ENCODE measurements at regions not wholly inside any gene's neighbourhood (a gene's known extent, or its start where the extent isn't known, plus 50 kb on each side); places are given as distances from the start of the nearest gene placed in this dataset.
A peak's percentile ranks its signal among the peaks of the same experiment; 100 is the strongest.
"Not testable (repeated sequence)": the region's sequence is repeated elsewhere in the genome, so short reads cannot be mapped to it uniquely, and the experiment has no call there.

DNA sequence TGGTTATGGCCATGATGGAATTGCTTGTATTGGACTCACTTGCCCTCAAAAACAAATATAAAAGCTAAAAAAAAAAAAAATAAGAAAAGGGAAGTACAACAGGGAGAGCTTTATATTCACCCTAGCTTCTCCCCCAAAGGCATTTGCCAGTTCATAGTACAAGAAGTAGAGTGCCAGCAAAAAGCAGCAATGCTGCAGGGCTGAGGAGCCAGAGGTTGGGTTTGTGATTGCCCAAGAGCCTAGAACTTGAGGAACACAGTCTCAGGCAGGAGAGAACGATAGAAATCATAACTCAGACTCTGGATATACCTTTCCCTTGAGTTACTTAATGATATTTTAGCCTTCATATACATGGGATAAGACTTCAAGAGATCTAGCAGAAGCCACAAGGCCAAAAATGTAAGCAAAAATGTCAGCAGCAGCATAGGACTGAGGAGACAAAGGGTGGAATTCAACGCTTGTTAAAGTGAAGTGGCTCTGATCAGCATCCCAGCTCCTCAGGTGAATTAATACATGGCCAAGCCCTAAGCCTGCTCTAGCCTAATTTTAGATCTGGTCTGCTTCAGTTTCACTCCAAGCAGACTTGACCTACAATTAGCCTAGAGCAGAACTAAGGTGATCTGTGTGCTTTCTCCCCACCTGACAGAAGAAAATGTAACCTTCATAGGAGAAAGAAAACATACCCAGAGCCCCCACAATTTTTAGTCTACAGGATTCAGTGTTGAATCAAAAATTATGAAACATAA lies 172.8 kb upstream of the PLGLB1 start:
- in situ Hi-C loops (cut with HindIII; ENCODE audit: low pct_unique_long_range_greater_than_20kb, low sequenced_read_pairs); DNase-seq (ENCODE audit: low read depth): not testable (repeated sequence)

DNA sequence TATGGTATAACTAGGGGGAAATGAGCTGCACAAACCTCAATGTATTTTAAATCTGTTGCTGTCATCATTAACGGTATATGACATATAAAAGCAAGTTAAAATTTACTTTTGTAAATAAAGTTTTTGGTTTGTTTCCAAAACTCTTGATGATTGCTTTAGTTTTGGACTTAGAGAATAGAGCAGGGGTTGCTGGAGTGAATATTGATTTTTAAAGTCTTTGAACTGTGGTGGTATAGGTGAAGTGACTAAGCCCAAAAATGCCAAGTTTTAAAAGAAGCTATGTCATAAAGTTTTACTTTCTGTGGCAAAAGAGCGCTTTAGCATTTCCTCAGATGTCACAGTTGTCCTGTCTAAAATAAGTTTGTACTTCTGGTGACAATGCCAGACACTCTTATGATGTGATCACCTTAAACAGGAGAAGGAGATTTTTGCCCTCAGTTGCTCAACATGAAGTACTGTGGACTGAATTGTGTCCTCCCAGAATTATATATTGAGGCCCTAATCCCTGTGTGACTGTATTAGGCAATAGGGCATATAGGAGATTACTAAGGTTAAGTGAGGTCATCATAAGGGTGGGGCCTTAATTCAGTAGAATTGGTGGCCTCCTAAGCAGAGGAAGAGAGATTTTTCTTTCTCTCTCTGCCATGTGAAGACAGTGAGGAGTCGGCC lies 175.2 kb upstream of the PLGLB1 start:
- in situ Hi-C loops (cut with HindIII; ENCODE audit: low pct_unique_long_range_greater_than_20kb, low sequenced_read_pairs); DNase-seq (ENCODE audit: low read depth): not testable (repeated sequence)

DNA sequence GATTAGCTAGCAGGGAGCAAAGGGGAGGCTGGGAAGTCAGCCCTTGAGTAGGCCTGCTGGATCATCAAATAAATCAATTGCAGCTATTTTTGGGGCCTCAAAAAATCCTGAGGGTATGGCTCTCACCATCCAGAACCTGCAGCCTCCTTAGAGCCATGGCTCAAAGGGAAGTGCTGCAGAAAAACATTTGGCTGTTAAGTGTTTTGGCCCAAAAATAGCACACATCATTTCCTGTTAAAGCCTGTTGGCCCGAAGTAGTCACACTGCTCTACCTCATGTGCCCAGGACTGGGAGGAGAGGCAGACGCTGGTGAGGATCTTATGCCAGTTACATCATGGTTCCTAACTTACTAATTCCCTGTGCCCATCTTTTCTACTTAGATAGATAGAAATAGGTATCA lies 176.8 kb upstream of the PLGLB1 start:
- in situ Hi-C loops (cut with HindIII; ENCODE audit: low pct_unique_long_range_greater_than_20kb, low sequenced_read_pairs); DNase-seq (ENCODE audit: low read depth): not testable (repeated sequence)

DNA sequence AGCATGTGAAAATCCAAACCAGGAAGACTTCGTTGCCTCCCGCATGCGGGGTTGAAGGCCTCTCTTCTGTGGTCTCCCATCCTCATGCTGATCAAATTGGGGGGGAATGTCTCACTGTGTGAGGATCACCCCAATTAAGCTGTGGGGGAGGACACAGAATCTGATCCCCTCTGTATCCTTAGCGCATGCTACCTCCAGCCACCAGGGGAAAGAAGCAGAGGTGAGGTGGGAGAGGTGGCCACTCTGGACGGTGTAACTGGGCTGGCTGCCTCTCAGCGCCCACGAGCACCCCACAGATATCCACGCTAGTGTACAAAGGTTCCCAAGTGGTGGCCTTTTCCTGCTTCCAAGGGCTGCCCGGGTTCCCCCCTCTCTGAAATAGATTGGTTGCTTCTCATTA lies 177.6 kb upstream of the PLGLB1 start:
- DNase-seq (ENCODE audit: low read depth); in situ Hi-C loops (cut with HindIII; ENCODE audit: low pct_unique_long_range_greater_than_20kb, low sequenced_read_pairs): not testable (repeated sequence)

DNA sequence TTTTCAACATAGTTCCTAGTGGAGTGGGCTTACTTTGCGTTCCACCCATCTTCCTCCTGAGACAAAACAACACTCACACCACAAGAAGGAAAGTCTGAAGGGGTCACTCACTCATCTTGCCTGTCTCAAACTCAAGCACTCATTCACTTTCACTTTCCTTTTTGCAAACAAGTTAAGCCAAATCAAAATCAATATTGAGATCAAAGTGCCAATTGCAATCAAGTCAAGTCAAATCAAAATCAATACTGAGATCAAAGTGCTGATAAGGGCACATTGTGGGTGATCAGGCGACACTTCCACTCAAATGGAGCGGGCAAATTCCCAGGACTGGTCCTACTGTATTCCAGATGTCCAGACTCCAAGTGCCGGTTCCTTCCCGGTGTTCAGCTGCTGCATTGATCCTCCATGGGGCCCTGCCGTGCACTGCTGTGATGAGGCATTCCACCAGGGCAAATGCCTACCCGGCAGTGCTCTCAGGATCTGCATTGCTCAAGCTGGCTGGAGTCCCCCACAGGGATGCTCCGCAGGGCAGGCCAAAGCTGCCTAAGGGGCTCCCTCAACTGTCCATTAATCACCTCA lies 183.0 kb upstream of the PLGLB1 start:
- DNase-seq (ENCODE audit: low read depth); in situ Hi-C loops (cut with HindIII; ENCODE audit: low pct_unique_long_range_greater_than_20kb, low sequenced_read_pairs): not testable (repeated sequence)

DNA sequence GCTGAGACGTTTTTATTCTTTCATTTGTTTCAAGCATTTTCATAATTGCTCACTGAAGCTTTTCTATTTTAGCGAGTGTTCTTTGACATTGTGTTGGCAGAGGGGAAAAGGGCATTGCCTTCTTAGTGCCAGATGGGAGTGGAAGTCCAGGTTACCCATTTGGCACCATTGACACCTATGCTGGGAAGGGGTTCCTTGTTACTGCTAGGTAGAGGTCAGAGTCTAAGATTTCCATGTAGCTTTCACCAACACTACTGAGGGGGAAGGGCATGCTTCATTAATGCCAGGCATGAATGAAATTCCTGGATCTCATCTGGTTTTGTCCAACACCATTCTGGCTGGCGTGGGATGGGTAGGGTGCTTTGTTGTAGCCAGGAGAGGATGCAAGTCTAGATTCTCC lies 191.3 kb upstream of the PLGLB1 start:
- in situ Hi-C loops (cut with HindIII; ENCODE audit: low pct_unique_long_range_greater_than_20kb, low sequenced_read_pairs); DNase-seq (ENCODE audit: low read depth): not testable (repeated sequence)

DNA sequence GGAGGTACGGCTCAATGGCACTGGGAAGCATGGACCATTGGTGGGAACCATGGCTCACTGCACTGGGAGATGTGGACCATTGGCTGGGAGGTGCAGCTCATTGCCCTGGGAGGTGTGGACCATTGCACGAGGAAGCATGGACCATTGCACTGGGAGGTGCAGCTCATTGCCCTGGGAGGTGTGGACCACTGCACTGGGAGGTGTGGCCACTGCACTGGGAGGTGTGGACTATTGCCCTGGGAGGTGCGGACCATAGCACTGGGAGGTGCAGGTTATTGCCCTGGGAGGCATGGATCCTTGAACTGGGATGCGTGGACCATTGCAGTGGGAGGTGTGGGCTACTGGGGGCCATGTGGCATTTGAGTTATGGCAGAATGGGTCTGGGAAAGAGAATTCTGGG lies 195.4 kb upstream of the PLGLB1 start:
- DNase-seq (ENCODE audit: low read depth); in situ Hi-C loops (cut with HindIII; ENCODE audit: low pct_unique_long_range_greater_than_20kb, low sequenced_read_pairs): not testable (repeated sequence)

DNA sequence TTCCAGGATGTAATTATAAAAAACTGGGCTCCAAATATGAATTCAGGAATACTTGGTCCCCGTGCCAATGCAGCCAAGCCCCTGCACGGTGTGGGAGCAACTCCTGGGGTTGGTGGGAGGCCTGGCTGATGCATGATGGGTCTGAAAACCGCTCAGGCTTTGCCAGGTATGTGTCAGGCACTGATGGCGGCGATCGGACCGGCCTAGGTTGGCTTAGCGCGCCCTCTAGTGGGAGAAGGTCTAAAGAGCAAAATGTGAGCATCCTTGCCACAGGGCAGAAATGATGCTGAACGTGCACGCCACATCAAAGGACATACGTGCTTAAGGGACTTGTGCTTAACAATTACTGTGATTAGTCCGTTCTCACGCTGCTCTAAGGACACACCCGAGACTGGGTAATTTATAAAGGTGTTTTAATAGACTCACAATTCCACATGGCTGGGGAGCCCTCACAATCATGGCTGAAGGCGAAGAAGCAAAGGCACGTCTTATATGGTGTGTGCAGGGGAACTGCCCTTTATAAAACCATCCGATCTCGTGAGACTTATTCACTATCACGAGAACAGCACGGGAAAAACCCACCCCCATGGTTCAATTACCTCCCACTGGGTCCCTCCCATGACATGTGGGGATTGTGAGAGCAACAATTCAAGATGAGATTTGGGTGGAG lies 196.2 kb upstream of the PLGLB1 start:
- in situ Hi-C loops (cut with HindIII; ENCODE audit: low pct_unique_long_range_greater_than_20kb, low sequenced_read_pairs); DNase-seq (ENCODE audit: low read depth): not testable (repeated sequence)

DNA sequence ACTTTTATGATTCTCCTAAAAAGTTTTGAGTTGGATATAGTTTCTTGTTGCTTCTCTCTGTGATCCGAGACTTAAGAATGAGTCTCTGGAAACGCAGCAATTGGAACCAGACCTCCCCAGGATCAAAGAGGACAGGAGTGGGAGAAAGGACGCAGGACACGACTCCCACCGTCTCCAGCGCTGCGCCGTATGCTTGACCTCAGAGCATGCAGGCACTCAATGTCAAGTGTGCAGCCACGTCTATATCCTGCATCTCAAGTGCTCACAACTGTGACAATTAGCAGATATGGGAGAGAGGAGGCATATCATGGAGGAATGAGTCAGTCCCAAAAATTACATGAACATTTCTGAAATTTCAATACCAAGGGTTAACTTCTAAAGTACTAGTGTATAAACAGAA lies 199.0 kb upstream of the PLGLB1 start:
- DNase-seq (ENCODE audit: low read depth); in situ Hi-C loops (cut with HindIII; ENCODE audit: low pct_unique_long_range_greater_than_20kb, low sequenced_read_pairs): not testable (repeated sequence)

DNA sequence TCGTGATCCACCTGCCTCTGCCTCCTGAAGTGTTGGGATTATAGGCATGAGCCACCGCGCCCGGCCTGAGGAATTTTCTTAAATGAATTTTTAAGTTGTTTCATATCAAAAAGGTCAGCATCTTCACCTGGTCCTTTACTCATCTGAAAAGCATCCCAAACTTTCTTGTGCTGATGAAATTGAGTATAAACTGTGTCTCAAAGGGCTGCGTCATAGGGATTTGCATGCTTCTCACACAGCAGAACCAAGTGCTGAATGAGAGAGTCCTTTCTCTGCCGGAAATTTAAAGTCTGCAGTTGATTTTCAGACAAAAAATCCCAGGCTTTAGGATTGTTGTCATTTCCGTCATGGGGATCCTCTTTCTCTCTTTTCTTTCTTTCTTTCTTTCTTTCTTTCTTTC lies 200.5 kb upstream of the PLGLB1 start:
- DNase-seq (ENCODE audit: low read depth); in situ Hi-C loops (cut with HindIII; ENCODE audit: low pct_unique_long_range_greater_than_20kb, low sequenced_read_pairs): not testable (repeated sequence)

DNA sequence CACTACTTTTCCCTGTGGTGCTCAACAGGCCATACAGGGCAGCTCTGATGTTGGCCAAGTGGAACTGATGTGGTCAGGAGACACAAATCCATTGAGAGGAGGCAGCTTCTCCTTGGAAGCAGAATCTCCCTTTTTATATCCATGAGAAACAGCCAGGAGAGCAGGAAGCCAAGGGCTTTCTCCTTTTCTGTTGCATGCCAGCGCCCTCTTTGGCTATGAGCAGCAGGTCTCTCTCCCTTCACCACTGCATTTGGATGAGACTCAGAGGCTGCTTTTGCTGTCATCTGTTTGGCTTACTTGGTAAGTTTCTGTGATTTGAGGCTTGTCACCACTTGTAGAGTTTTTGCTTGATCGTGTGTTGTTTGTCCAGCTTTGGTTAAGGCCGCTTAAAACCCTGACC lies 202.2 kb upstream of the PLGLB1 start:
- DNase-seq (ENCODE audit: low read depth); in situ Hi-C loops (cut with HindIII; ENCODE audit: low pct_unique_long_range_greater_than_20kb, low sequenced_read_pairs): not testable (repeated sequence)

DNA sequence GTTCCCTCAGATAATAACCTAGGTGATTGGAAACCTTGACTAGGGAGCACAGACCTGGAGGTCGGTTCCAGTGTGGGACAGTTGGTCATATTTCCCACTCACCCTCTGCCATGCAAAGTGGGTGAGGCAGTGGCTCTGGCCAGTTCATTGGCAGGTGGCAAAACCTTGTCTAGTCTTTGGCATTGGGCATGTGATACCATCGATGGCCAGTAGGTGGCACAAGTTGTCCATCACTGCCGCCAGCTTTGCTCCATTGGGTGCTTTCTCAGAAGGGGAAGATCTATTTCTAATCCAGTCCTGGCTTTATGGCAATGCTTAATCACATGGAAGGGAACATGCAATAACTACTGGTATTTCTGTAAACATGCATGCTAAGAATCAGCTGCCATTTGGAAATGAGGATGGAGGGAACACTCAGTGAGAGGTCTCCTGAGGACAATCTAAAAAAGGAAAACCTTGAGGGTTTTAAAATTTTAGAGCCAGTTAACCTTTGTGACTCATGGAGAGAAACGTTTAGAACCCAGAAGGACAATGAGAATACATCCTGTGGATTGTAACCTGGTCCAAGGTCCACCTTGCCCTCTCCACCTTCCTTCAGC lies 207.5 kb upstream of the PLGLB1 start:
- in situ Hi-C loops (cut with HindIII; ENCODE audit: low pct_unique_long_range_greater_than_20kb, low sequenced_read_pairs), result not testable (repeated sequence)
- DNase-seq (ENCODE audit: low read depth), result peak; percentile 23

DNA sequence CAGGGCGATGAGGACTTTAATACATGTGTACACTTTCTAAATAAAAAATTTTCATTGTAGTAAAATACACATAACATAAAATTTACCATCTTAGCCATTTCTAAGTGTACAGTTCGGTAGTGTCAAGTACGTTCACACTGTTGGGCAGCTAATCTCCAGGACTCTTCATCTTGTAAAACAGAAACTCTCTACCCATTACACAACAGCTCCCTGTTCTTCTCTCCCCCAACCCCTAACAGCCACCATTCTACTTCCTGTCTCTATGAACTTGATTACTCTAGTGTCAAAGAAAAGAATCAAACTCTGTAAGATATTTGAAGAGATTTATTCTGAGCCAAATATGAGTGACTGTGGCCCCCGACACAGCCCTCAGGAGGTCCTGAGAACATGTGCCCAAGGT lies 208.3 kb upstream of the PLGLB1 start:
- in situ Hi-C loops (cut with HindIII; ENCODE audit: low pct_unique_long_range_greater_than_20kb, low sequenced_read_pairs); DNase-seq (ENCODE audit: low read depth): not testable (repeated sequence)

DNA sequence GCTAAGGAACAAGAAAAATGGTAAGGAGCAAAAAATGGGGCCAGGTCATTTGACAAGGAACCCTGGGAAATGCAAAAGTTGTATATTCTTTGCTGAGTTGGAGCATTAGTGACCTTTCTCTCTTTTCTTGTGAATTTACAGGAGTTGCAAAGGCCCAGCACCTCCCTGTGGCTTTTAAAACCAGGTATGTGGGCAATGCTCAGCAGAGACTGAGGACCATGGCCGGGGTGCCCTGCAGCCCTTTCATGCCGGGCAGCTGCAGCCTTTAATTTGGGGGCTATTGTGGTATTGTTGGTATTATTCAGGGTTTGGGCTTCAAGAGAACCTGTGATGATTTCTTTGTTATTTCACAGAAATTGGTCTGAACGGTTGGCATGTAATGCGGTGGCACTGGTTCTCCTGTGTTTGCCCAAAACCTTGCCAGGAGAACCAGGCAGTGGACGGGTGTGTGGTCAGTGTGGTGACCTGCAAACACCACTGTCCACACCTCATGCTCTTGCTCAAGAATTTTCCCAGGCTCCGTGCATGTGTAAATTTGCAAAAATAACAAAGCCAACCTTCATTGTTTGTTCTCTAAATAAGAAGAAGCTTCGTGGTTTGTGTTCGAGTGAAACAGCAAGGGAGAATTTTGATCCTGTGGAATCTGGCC lies 213.8 kb upstream of the PLGLB1 start:
- in situ Hi-C loops (cut with HindIII; ENCODE audit: low pct_unique_long_range_greater_than_20kb, low sequenced_read_pairs); DNase-seq (ENCODE audit: low read depth): not testable (repeated sequence)

DNA sequence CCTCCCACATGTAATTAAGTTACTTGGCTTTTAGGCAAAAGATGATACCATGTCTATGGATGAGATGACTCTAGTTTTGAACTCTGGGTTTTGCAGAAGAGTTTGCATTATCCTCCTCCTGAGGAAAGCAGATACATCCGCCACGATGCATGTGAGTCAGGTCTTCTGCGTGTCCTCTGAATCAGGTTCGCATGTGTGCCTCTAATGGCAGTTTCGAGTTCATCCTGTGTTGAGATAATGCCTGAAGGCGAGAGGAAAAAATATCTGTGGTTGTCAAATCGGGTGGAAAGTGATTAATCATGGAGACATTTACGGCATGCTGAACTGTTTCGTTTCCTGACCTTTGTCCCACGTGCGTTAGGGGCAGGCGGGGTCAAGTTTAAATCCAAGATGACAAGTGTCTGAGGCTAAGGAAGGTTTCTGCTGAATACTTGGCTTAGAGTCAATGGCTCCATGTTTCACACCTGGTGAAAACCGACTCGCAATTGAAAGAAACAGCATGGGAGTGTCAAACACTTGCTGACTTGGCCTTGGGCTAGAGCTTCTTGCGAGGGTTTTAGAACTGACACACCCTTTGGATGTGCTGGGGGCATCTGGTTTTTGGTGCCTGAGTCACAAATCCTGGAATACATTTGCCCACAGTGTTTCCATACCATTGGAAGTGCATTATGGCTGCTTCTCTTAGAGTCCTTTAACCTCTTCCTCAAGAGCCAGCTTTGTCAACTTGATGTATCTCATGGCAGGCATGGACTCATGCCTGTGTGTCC lies 216.1 kb upstream of the PLGLB1 start:
- DNase-seq (ENCODE audit: low read depth), result peak; percentile 31
- in situ Hi-C loops (cut with HindIII; ENCODE audit: low pct_unique_long_range_greater_than_20kb, low sequenced_read_pairs), result not testable (repeated sequence)

DNA sequence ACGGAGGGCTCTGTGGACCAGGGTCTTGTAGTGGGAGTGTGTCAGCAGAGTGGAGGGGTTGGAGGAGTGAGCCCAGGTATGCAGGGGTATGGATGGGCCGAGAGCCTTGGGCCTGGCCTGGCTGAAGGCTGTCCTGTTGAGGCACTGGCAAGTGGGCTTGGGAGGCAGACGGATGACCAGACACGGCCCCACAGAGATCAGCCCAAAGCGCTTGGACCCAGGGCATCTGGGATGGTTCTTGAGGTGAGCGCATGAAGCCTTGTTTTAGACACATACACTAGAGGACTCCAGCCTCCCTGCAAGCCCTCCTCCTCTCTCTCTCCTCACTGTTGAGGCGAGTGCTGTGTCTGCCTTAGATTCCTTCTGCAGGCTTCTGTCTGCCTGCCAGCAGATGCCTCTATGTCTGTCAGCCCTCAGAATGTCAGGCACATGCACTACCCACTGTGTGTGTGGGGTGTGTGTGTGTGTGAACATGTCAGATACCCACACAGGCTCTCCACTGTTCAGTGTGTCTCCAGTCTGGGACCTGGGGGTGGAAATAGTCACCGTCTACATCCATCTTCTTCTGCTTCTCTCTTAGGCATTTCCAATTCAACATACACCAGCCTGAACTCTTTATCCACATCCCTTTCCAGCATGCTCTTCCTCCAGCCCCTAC lies 218.0 kb upstream of the PLGLB1 start:
- not testable (repeated sequence) for DNase-seq (ENCODE audit: low read depth)

More for the DNA sequence above, 218.0 kb upstream of the PLGLB1 start:
- in situ Hi-C loops (cut with HindIII; ENCODE audit: low pct_unique_long_range_greater_than_20kb, low sequenced_read_pairs), result not testable (repeated sequence)

All from Caki2 (cell line).